IgD-negative memory B cell (primary cell): ENCODE measurements at regions not wholly inside any gene's neighbourhood (a gene's known extent, or its start where the extent isn't known, plus 50 kb on each side); places are given as distances from the start of the nearest gene placed in this dataset.

Experiments
- H3K27ac Mint-ChIP-seq, 3 donors: one replicate each; pipeline ENCODE4 v1.8.0; 2020 to 2022; ENCODE audit warnings: mild to moderate bottlenecking in 3 of 3, mixed read lengths in 3 of 3, moderate library complexity in 1 of 3
- H3K27me3 Mint-ChIP-seq: one replicate; pipeline ENCODE4 v1.8.0; 2021; ENCODE audit warnings: mixed read lengths
- H3K36me3 Mint-ChIP-seq: one replicate; pipeline ENCODE4 v1.8.0; 2020; ENCODE audit warnings: mild to moderate bottlenecking, mixed read lengths
- H3K4me1 Mint-ChIP-seq, 3 donors: one replicate each; pipeline ENCODE4 v1.8.0; 2020 to 2022; ENCODE audit warnings: mixed read lengths in 3 of 3, mild to moderate bottlenecking in 1 of 3
- H3K4me3 Mint-ChIP-seq, 4 donors: one replicate each; pipeline ENCODE4 v1.8.0; 2020 to 2022; ENCODE audit warnings: mild to moderate bottlenecking in 4 of 4, mixed read lengths in 4 of 4, moderate library complexity in 3 of 4
- H3K9me3 Mint-ChIP-seq, 3 donors: one replicate each; pipeline ENCODE4 v1.8.0; 2020 to 2021; ENCODE audit warnings: mixed read lengths in 3 of 3, mild to moderate bottlenecking in 1 of 3

- no peaks in the 10 kb centered on the region for H3K4me1 Mint-ChIP-seq
- no peak overlapping the region for H3K4me3 Mint-ChIP-seq
- H3K9me3 Mint-ChIP-seq, result peaks cover 0 to 3% (median 2%) of the 10 kb centered on the region in 3 donors
These were observed 416.8 kb downstream of the NR2F2 start for GRCh38 chr15:96747291-96747690.

GRCh38 chr15:96750361-96750760, 419.9 kb downstream of the NR2F2 start:
- Mint-ChIP-seq H3K27ac (no peak overlapping the region), H3K4me3 (no peak overlapping the region), H3K4me1 (no peaks in the 10 kb centered on the region), H3K27me3 (no peaks in the 10 kb centered on the region), H3K9me3 (peaks cover 0 to 7% (median 2%) of the 10 kb centered on the region in 3 donors), H3K36me3 (peaks cover 1% of the 10 kb centered on the region)

More at GRCh38 chr15:96747291-96747690, 416.8 kb downstream of the NR2F2 start:
- Mint-ChIP-seq H3K27ac (no peak overlapping the region), H3K27me3 (no peaks in the 10 kb centered on the region), H3K36me3 (peaks cover 1% of the 10 kb centered on the region)

- H3K4me3 Mint-ChIP-seq, result no peak overlapping the region
- no peaks in the 10 kb centered on the region for H3K4me1 Mint-ChIP-seq
- H3K9me3 Mint-ChIP-seq, result peaks cover 2 to 9% (median 6%) of the 10 kb centered on the region in 3 donors
- peaks cover 1% of the 10 kb centered on the region for H3K36me3 Mint-ChIP-seq
- H3K27ac Mint-ChIP-seq, result no peak overlapping the region
- no peaks in the 10 kb centered on the region for H3K27me3 Mint-ChIP-seq
These were observed 425.6 kb downstream of the NR2F2 start for GRCh38 chr15:96756146-96756545.

GRCh38 chr15:96756656-96757055, 426.2 kb downstream of the NR2F2 start:
- no peak overlapping the region for H3K4me3 Mint-ChIP-seq
- H3K27ac Mint-ChIP-seq, result no peak overlapping the region
- no peaks in the 10 kb centered on the region for H3K4me1 Mint-ChIP-seq
- peaks cover 2 to 9% (median 6%) of the 10 kb centered on the region in 3 donors for H3K9me3 Mint-ChIP-seq
- H3K36me3 Mint-ChIP-seq, result peaks cover 1% of the 10 kb centered on the region
- H3K27me3 Mint-ChIP-seq, result no peaks in the 10 kb centered on the region

GRCh38 chr15:96762566-96762965, 432.1 kb downstream of the NR2F2 start:
- Mint-ChIP-seq H3K9me3 (peaks cover 2 to 9% (median 3%) of the 10 kb centered on the region in 3 donors), H3K27ac (no peak overlapping the region), H3K27me3 (no peaks in the 10 kb centered on the region), H3K4me3 (no peak overlapping the region), H3K36me3 (no peaks in the 10 kb centered on the region), H3K4me1 (no peaks in the 10 kb centered on the region)

GRCh38 chr15:96764501-96764900, 434.0 kb downstream of the NR2F2 start:
- Mint-ChIP-seq H3K4me1 (no peaks in the 10 kb centered on the region), H3K36me3 (no peaks in the 10 kb centered on the region), H3K27ac (no peak overlapping the region), H3K4me3 (no peak overlapping the region), H3K27me3 (no peaks in the 10 kb centered on the region), H3K9me3 (peaks cover 0 to 3% (median 1%) of the 10 kb centered on the region in 3 donors)

- Mint-ChIP-seq H3K27ac (no peak overlapping the region), H3K36me3 (no peaks in the 10 kb centered on the region), H3K4me3 (no peak overlapping the region), H3K27me3 (no peaks in the 10 kb centered on the region), H3K9me3 (peaks cover 0 to 1% (median under 1%) of the 10 kb centered on the region in 3 donors), H3K4me1 (no peaks in the 10 kb centered on the region)
These were observed 434.4 kb downstream of the NR2F2 start for GRCh38 chr15:96764946-96765345.

GRCh38 chr15:96766366-96766765, 435.9 kb downstream of the NR2F2 start:
- Mint-ChIP-seq H3K9me3 (peaks cover 2 to 4% (median 3%) of the 10 kb centered on the region in 3 donors), H3K4me1 (no peaks in the 10 kb centered on the region), H3K27ac (no peak overlapping the region), H3K36me3 (no peaks in the 10 kb centered on the region), H3K27me3 (no peaks in the 10 kb centered on the region), H3K4me3 (no peak overlapping the region)

GRCh38 chr15:96767703-96768434, 437.4 kb downstream of the NR2F2 start:
- Mint-ChIP-seq H3K27me3 (no peaks in the 10 kb centered on the region), H3K4me1 (no peaks in the 10 kb centered on the region), H3K27ac (no peak overlapping the region), H3K9me3 (peaks cover 2 to 4% (median 3%) of the 10 kb centered on the region in 3 donors), H3K4me3 (no peak overlapping the region), H3K36me3 (no peaks in the 10 kb centered on the region)

- H3K36me3 Mint-ChIP-seq, result no peaks in the 10 kb centered on the region
- no peak overlapping the region for H3K4me3 Mint-ChIP-seq
These were observed 437.9 kb downstream of the NR2F2 start for GRCh38 chr15:96768435-96768789.

GRCh38 chr15:96771035-96771434, 440.5 kb downstream of the NR2F2 start:
- H3K27me3 Mint-ChIP-seq, result no peaks in the 10 kb centered on the region
- no peak overlapping the region for H3K4me3 Mint-ChIP-seq
- peaks cover 1 to 7% (median 2%) of the 10 kb centered on the region in 3 donors for H3K9me3 Mint-ChIP-seq
- no peaks in the 10 kb centered on the region for H3K36me3 Mint-ChIP-seq
- H3K4me1 Mint-ChIP-seq, result no peaks in the 10 kb centered on the region
- H3K27ac Mint-ChIP-seq, result peak overlapping the region in 1 of 3 donors; percentile 42

More at GRCh38 chr15:96768435-96768789, 437.9 kb downstream of the NR2F2 start:
- H3K4me1 Mint-ChIP-seq, result no peaks in the 10 kb centered on the region
- H3K27me3 Mint-ChIP-seq, result no peaks in the 10 kb centered on the region
- peaks cover 2 to 4% (median 3%) of the 10 kb centered on the region in 3 donors for H3K9me3 Mint-ChIP-seq
- H3K27ac Mint-ChIP-seq, result no peak overlapping the region

- H3K36me3 Mint-ChIP-seq, result no peaks in the 10 kb centered on the region
- H3K9me3 Mint-ChIP-seq, result peaks cover 1 to 8% (median 2%) of the 10 kb centered on the region in 3 donors
- no peak overlapping the region for H3K27ac Mint-ChIP-seq
- no peaks in the 10 kb centered on the region for H3K27me3 Mint-ChIP-seq
- no peak overlapping the region for H3K4me3 Mint-ChIP-seq
- no peaks in the 10 kb centered on the region for H3K4me1 Mint-ChIP-seq
These were observed 443.7 kb downstream of the NR2F2 start for GRCh38 chr15:96774216-96774615.

- Mint-ChIP-seq H3K4me3 (no peak overlapping the region), H3K27me3 (no peaks in the 10 kb centered on the region), H3K36me3 (peaks cover 5% of the 10 kb centered on the region), H3K9me3 (peaks cover 3 to 14% (median 8%) of the 10 kb centered on the region in 3 donors), H3K4me1 (no peaks in the 10 kb centered on the region), H3K27ac (no peak overlapping the region)
These were observed 453.2 kb downstream of the NR2F2 start for GRCh38 chr15:96783746-96784145.

- no peaks in the 10 kb centered on the region for H3K4me1 Mint-ChIP-seq
- H3K4me3 Mint-ChIP-seq, result no peak overlapping the region
- H3K36me3 Mint-ChIP-seq, result no peaks in the 10 kb centered on the region
- H3K9me3 Mint-ChIP-seq, result peaks cover 6 to 8% (median 8%) of the 10 kb centered on the region in 3 donors
- no peak overlapping the region for H3K27ac Mint-ChIP-seq
- H3K27me3 Mint-ChIP-seq, result no peaks in the 10 kb centered on the region
These were observed 459.5 kb downstream of the NR2F2 start for GRCh38 chr15:96790004-96790403.

- no peak overlapping the region for H3K27ac Mint-ChIP-seq
- H3K36me3 Mint-ChIP-seq, result peaks cover 2% of the 10 kb centered on the region
- H3K27me3 Mint-ChIP-seq, result no peaks in the 10 kb centered on the region
These were observed 461.7 kb downstream of the NR2F2 start for GRCh38 chr15:96792216-96792615.

GRCh38 chr15:96796841-96797240, 466.3 kb downstream of the NR2F2 start:
- H3K4me3 Mint-ChIP-seq, result no peak overlapping the region
- peaks cover 5 to 8% (median 8%) of the 10 kb centered on the region in 3 donors for H3K9me3 Mint-ChIP-seq
- no peaks in the 10 kb centered on the region for H3K4me1 Mint-ChIP-seq
- no peaks in the 10 kb centered on the region for H3K27me3 Mint-ChIP-seq
- no peak overlapping the region for H3K27ac Mint-ChIP-seq
- H3K36me3 Mint-ChIP-seq, result peaks cover 2% of the 10 kb centered on the region

More at GRCh38 chr15:96792216-96792615, 461.7 kb downstream of the NR2F2 start:
- Mint-ChIP-seq H3K4me1 (no peaks in the 10 kb centered on the region), H3K9me3 (peaks cover 5 to 6% (median 5%) of the 10 kb centered on the region in 3 donors), H3K4me3 (no peak overlapping the region)
